ENCODE measurements at regions not wholly inside any gene's neighbourhood (a gene's known extent, or its start where the extent isn't known, plus 50 kb on each side); places are given as distances from the start of the nearest gene placed in this dataset.

DNA sequence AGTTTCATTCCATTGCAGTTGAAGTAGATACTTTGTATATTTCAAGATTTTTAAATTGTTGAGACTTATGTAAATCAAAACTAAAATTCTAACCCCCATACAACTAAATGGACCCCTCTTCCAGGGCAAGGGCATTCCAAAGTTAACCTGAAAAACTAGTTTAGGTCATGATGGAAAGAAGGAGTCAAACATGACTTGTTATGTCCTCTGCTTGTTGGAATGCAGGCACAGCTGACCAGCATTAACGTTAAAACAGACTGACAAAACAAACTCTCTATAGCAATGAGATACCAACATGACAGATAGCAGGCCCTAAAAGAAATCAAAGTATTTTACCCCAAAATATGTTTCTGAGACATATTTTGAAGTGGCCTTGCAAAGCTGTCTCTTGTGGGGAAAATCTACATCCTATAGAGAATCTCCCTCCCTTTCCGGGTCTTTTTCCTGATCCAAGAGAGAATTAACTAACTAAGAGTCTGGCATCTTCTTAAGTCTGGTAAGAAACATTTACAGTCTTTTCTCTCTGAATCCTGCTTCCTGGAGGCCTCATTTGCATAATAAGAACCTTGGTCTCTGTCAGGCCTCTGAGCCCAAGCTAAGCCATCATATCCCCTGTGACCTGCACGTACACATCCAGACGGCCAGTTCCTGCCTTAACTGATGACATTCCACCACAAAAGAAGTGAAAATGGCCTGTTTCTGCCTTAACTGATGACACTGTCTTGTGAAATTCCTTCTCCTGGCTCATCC is 124.3 kb upstream of the ATXN1 start:
- Histone ChIP-seq H3K9me2 (ENCODE audit: insufficient read depth, low read length) (no peaks in the 10 kb centered on the region), H3K27ac (ENCODE audit: low read depth, low read length, poor library complexity, severe bottlenecking) (no peak overlapping the region), H3K4me3 (ENCODE audit: low read depth, low read length, poor library complexity, severe bottlenecking) (no peak overlapping the region), H3K36me3 (ENCODE audit: insufficient read depth, low read length) (no peaks in the 10 kb centered on the region), H3K79me2 (ENCODE audit: insufficient read depth, low read depth, low read length) (no peaks in the 10 kb centered on the region), H3K9me3 (ENCODE audit: low read length) (no peaks in the 10 kb centered on the region), H4K20me1 (ENCODE audit: insufficient read depth, low read length) (no peaks in the 10 kb centered on the region), H2AFZ (ENCODE audit: low read length) (no peak overlapping the region), H3K4me1 (ENCODE audit: insufficient read depth, low read length, poor library complexity, severe bottlenecking) (no peaks in the 10 kb centered on the region), H3K4me2 (ENCODE audit: low read length) (no peak overlapping the region)
- BruUV-seq (replicated peaks) = no TSS peak
- ChIA-PET POLR2A (no interaction called here), CTCF (ENCODE audit: unreplicated experiment) (no interaction called here)
- DNase-seq (ENCODE audit: low spot score) = no peak
- no peak for TF ChIP-seq EZH2phosphoT487 (IDR thresholded peaks at IDR 0.05; ENCODE audit: borderline replicate concordance, low read depth, low read length)
- TF ChIP-seq, protein P1, sequence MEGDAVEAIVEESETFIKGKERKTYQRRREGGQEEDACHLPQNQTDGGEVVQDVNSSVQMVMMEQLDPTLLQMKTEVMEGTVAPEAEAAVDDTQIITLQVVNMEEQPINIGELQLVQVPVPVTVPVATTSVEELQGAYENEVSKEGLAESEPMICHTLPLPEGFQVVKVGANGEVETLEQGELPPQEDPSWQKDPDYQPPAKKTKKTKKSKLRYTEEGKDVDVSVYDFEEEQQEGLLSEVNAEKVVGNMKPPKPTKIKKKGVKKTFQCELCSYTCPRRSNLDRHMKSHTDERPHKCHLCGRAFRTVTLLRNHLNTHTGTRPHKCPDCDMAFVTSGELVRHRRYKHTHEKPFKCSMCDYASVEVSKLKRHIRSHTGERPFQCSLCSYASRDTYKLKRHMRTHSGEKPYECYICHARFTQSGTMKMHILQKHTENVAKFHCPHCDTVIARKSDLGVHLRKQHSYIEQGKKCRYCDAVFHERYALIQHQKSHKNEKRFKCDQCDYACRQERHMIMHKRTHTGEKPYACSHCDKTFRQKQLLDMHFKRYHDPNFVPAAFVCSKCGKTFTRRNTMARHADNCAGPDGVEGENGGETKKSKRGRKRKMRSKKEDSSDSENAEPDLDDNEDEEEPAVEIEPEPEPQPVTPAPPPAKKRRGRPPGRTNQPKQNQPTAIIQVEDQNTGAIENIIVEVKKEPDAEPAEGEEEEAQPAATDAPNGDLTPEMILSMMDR (conservative IDR thresholded peaks at IDR 0.05; ENCODE audit: low read length) = no peak
- intact Hi-C loops (cut with micrococcal nuclease; ENCODE audit: unreplicated experiment) = no loop called here

DNA sequence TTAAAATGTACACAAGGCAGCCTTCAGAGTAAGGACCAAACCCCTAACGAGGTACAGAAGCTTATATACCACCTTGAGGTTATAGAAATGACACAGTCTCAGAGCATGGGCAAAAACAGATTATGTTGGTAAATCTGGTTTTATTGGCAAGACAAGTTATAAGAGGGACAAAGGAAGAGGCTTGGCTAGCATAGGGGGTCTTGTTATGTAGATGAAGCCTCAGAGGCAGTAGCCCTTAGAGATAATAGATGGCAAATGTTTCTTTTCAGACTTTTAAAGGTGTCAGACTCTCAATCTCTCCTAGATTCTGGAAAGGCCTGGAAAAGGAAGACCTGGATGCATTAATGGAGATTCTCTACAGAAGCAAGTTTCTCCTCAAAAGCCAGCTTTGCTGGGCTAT is 123.3 kb upstream of the ATXN1 start:
- Histone ChIP-seq H4K20me1 (ENCODE audit: insufficient read depth, low read length) (no peaks in the 10 kb centered on the region), H3K4me2 (ENCODE audit: low read length) (no peak overlapping the region), H3K4me1 (ENCODE audit: insufficient read depth, low read length, poor library complexity, severe bottlenecking) (no peaks in the 10 kb centered on the region), H3K4me3 (ENCODE audit: low read depth, low read length, poor library complexity, severe bottlenecking) (no peak overlapping the region), H3K27ac (ENCODE audit: low read depth, low read length, poor library complexity, severe bottlenecking) (no peak overlapping the region), H3K9me2 (ENCODE audit: insufficient read depth, low read length) (no peaks in the 10 kb centered on the region), H3K79me2 (ENCODE audit: insufficient read depth, low read depth, low read length) (no peaks in the 10 kb centered on the region), H2AFZ (ENCODE audit: low read length) (no peak overlapping the region), H3K36me3 (ENCODE audit: insufficient read depth, low read length) (no peaks in the 10 kb centered on the region), H3K9me3 (ENCODE audit: low read length) (no peaks in the 10 kb centered on the region)
- TF ChIP-seq, protein P1 (conservative IDR thresholded peaks at IDR 0.05; ENCODE audit: low read length) = no peak
- no peak for DNase-seq (ENCODE audit: low spot score)
- ChIA-PET POLR2A (no interaction called here), CTCF (ENCODE audit: unreplicated experiment) (no interaction called here)
- intact Hi-C loops (cut with micrococcal nuclease; ENCODE audit: unreplicated experiment) = no loop called here
- BruUV-seq (replicated peaks) = no TSS peak

DNA sequence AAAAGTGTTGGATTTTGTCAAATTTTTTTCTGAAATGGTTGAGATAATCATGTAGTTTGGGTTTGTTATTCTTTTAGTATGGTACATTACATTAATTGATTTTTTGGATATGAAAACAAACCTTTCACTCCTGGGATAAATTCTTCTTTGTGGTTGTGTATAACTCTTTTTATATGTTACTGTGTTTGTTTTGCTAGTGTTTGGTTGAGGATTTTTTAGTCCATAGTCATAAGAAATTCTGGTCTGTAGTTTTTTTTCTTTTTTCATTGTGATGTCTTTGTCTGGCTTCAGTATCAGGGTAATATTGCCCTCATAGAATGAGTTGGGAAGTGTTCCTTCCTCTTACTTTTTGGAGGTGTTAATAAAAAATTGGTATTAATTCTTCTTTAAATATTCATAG is 122.2 kb upstream of the ATXN1 start:
- no peaks in the 10 kb centered on the region for H3K9me2 ChIP-seq (ENCODE audit: insufficient read depth, low read length)
- intact Hi-C loops (cut with micrococcal nuclease; ENCODE audit: unreplicated experiment) = no loop called here
- ChIA-PET POLR2A (no interaction called here), CTCF (ENCODE audit: unreplicated experiment) (no interaction called here)
- H3K27ac ChIP-seq (ENCODE audit: low read depth, low read length, poor library complexity, severe bottlenecking) = no peak overlapping the region
- H3K4me3 ChIP-seq (ENCODE audit: low read depth, low read length, poor library complexity, severe bottlenecking) = no peak overlapping the region
- H3K79me2 ChIP-seq (ENCODE audit: insufficient read depth, low read depth, low read length) = no peaks in the 10 kb centered on the region
- no peak overlapping the region for H2AFZ ChIP-seq (ENCODE audit: low read length)
- no TSS peak for BruUV-seq (replicated peaks)
- no peaks in the 10 kb centered on the region for H4K20me1 ChIP-seq (ENCODE audit: insufficient read depth, low read length)
- H3K36me3 ChIP-seq (ENCODE audit: insufficient read depth, low read length) = no peaks in the 10 kb centered on the region
- DNase-seq (ENCODE audit: low spot score) = no peak
- no peaks in the 10 kb centered on the region for H3K9me3 ChIP-seq (ENCODE audit: low read length)
- H3K4me1 ChIP-seq (ENCODE audit: insufficient read depth, low read length, poor library complexity, severe bottlenecking) = no peaks in the 10 kb centered on the region
- TF ChIP-seq, protein P1 (conservative IDR thresholded peaks at IDR 0.05; ENCODE audit: low read length) = no peak
- TF ChIP-seq EZH2phosphoT487 (IDR thresholded peaks at IDR 0.05; ENCODE audit: borderline replicate concordance, low read depth, low read length) = no peak
- no peak overlapping the region for H3K4me2 ChIP-seq (ENCODE audit: low read length)
